NCI-H146 treated with DMSO at 0.1 percent for 48 hours (cell line): ENCODE measurements at regions not wholly inside any gene's neighbourhood (a gene's known extent, or its start where the extent isn't known, plus 50 kb on each side); places are given as distances from the start of the nearest gene placed in this dataset.

Experiments
- DNase-seq: peaks from one replicate; lab custom pipeline; 2025; ENCODE audit not compliant: unreplicated experiment; lab: John Stamatoyannopoulos, UW

- peak; percentile 22 for DNase-seq
Observed at GRCh38 chr5:124648902-124649467, 97.5 kb downstream of the ZNF608 start.

GRCh38 chr5:124647352-124647751, 99.1 kb downstream of the ZNF608 start:
- DNase-seq = no peak

DNA sequence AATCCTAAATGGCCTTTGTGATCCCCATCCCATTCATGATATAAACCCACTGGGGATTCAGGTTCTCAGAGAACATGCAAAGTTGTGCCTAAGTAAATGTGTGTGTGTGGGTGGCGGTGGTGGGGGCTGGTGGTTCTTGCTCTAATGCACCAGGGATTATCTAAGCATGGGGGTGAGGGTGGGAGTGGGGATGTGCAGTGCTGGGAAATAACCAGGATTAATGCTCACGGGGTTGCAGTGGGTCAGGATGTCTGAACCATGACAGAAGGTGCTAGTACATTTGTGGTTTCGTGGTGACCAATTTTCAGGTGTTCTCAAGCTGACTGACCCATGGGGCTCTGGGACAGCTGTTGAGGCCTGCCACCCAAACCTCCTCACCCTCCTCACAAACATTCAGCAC, 101.0 kb downstream of the ZNF608 start:
- no peak for DNase-seq

- DNase-seq = no peak
Observed at GRCh38 chr5:124644582-124644981, 101.9 kb downstream of the ZNF608 start.

DNA sequence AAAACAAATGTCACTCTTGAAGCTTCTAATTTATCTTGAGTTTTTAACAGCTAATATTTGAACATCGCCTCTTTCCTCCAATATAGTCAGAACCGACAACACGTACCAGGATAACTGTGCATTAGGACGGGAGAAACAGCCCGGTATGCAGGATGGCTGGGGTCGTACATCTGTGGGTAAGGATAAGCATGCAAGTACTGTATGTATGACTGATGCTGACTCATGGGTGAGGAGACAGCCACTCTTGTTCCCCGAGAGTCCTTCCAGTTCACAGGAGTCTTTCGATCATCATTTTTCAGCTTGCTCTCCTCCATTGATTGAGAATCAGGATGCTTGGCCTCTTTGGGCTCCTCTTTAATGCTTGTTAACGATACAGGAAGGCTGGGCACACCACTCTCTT, 102.3 kb downstream of the ZNF608 start:
- no peak for DNase-seq

GRCh38 chr5:124643336-124643735, 103.1 kb downstream of the ZNF608 start:
- no peak for DNase-seq

GRCh38 chr5:124642151-124642550, 104.3 kb downstream of the ZNF608 start:
- DNase-seq = no peak

- DNase-seq = no peak
Observed at GRCh38 chr5:124641154-124641792, 105.2 kb downstream of the ZNF608 start.

GRCh38 chr5:124639095-124639665, 107.3 kb downstream of the ZNF608 start:
- no peak for DNase-seq

DNA sequence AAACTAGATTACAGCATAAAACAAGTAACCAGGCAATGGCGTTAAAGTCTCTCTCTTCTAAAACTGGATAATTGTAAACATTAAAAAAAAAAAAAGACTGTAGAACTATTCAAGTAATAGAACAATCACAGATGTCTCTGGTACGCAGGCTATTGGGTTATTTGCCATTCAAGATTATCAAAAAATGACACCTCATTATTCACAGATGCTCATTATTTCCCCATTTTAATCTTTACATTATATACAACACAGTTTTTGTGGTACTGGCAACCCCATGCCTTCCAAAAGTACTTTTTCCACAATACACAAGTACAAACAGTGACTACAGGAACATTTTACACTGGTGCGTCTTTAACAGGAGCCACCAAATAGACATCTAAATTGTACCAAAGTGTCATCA, 109.4 kb downstream of the ZNF608 start:
- DNase-seq = no peak

GRCh38 chr5:124634741-124635323, 111.6 kb downstream of the ZNF608 start:
- DNase-seq = no peak

DNA sequence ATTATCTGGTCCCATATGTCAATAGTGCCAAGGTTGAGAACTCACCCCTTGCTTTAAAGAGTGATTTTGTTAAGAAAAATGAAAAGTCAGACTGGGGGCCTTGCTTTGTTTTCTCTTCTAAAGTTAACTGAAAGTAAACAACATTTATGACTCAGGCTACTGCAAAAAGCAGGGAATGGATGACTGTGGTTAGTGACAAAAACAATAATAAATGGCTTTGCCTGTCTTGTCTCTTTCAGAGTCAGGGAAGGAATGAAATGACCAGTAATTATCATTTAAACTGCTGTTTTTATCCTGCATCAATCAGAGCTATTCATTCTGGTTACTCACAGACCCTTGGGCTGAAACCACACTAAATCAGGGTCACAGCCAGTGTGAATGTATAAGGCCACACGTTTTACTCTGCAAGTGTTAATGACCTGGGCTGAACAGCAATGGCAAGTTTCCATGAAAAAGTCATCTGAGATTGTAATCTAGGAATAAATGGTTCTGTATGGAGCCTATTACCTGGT, 112.2 kb downstream of the ZNF608 start:
- no peak for DNase-seq

- DNase-seq = no peak
Observed at GRCh38 chr5:124633209-124633608, 113.2 kb downstream of the ZNF608 start.

- DNase-seq = no peak
Observed at GRCh38 chr5:124631874-124632550, 114.4 kb downstream of the ZNF608 start.

GRCh38 chr5:124630767-124631704, 115.4 kb downstream of the ZNF608 start:
- no peak for DNase-seq

DNA sequence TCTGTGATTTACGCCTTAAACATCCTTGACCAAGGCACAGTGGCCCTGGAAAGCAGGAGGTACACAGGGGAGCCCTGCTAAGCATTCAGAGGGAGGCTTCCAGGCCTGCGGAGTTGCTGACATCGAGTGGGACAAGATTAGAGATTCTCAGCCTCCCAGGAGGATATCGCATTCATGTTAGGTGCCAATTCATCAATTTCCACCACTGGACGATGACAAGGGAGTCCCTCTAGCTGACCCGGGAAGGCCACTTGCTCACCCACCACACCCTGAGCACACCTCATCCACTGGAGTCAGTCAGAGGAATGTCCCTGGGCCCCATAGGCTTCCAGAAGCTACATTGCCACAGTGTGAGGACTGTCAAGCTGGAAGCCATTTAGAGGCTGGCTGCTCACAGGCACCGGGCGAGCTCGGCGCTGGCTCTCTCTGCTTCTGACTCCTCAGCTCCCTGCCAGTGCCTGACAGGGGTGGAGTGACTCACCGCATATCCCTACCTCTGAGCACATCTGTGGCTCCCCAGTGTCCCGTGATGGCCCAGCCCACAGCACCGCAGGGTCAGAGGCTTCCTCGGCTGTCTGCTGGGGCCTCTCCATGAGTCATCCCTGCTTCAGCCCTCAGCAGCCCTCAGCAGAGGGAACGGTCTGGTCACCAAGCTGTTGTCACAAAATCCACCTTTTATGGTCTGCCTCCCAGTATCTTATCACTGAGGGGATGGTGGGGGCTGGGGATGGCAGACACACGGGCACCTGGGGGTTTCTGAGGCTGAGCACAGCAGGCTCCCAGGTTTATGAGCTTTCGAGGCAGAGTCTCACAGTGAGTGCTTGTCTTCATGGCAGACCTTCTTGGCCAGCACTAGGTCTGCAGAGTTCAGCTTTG, 117.5 kb downstream of the ZNF608 start:
- DNase-seq = no peak

DNA sequence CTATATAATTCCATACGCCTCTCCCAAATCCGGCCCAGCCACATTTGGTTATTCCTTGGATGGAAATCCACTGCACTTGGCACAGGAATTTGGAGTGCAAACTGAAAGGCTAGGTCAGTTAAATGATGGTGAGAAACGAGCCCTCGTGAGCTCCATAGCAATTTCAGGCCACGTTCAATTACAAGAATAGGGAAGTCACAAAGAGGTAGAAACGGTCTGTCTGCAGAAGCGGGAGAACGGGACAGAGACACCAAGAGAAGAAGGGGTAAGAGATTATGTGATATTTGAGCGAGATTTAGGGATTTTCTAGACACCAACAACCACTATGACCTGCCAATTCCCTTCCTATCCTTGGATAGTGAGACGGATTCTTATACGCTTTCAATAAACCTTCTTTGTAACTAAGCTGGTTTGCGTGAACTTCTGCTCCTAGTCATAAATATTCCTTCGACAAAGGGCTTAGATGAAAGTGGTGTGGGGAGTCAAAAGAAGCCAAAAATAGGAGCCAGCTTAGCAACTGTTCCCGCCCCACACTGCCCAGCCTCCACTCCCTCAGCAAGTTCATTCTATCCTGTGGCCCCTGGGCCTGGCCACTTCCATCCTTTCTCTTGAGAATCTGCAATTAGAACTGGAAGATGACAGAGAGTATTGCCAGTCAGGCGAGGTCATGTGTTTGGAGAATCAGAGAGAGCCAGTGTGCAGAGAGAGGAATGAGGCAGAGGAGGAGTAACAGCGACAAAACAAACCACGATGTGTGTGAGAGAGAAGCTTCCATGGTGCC, 118.4 kb downstream of the ZNF608 start:
- no peak for DNase-seq

GRCh38 chr5:124626053-124626452, 120.4 kb downstream of the ZNF608 start:
- no peak for DNase-seq

DNA sequence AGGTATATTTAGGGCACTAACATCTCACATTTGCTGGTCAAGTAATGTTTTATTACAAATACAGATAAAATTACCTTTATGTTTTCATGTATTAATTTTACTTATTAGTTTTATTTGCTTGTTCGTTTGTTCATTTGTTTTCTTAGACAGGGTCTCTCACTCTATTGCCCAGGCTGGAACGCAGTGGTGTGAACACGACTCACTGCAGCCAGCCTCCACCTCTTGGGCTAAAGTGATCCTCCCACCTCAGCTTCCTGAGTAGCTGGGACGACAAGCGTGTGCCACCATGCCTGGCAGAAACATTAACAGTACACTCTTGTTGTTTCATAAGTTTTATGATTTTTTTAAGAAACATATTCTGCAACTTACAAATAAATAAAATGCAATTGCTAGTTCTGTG, 123.2 kb downstream of the ZNF608 start:
- DNase-seq = no peak
